ENCODE measurements at regions not wholly inside any gene's neighbourhood (a gene's known extent, or its start where the extent isn't known, plus 50 kb on each side); places are given as distances from the start of the nearest gene placed in this dataset.

- peak; percentile 12 for DNase-seq
Observed at GRCh38 chr7:12456506-12456905, 52.8 kb upstream of the VWDE start.

- peak; percentile 78 for DNase-seq
Observed at GRCh38 chr7:12458520-12459131, 55.0 kb upstream of the VWDE start.

GRCh38 chr7:12467837-12468236, 64.2 kb upstream of the VWDE start:
- no peak for DNase-seq

- no peak for DNase-seq
Observed at GRCh38 chr7:12469568-12469967, 65.9 kb upstream of the VWDE start.

GRCh38 chr7:12470930-12471329, 67.3 kb upstream of the VWDE start:
- no peak for DNase-seq

GRCh38 chr7:12474035-12474434, 70.4 kb upstream of the VWDE start:
- no peak for DNase-seq

- no peak for DNase-seq
Observed at GRCh38 chr7:12475362-12476063, 71.8 kb upstream of the VWDE start.

- no peak for DNase-seq
Observed at GRCh38 chr7:12477620-12478019, 74.0 kb upstream of the VWDE start.

GRCh38 chr7:12481722-12482121, 78.1 kb upstream of the VWDE start:
- no peak for DNase-seq

GRCh38 chr7:12485845-12486244, 82.2 kb upstream of the VWDE start:
- DNase-seq, result no peak

GRCh38 chr7:12488341-12488740, 82.2 kb upstream of the SCIN start:
- DNase-seq, result no peak

GRCh38 chr7:12490107-12490688, 80.3 kb upstream of the SCIN start:
- DNase-seq, result peak; percentile 72

GRCh38 chr7:12490940-12491339, 79.6 kb upstream of the SCIN start:
- DNase-seq, result no peak

- DNase-seq, result no peak
Observed at GRCh38 chr7:12491526-12491925, 79.0 kb upstream of the SCIN start.

GRCh38 chr7:12493407-12493806, 77.1 kb upstream of the SCIN start:
- DNase-seq, result peak; percentile 87

- DNase-seq, result peak; percentile 12
Observed at GRCh38 chr7:12493863-12494686, 76.4 kb upstream of the SCIN start.

- DNase-seq, result no peak
Observed at GRCh38 chr7:12494687-12495024, 75.9 kb upstream of the SCIN start.

GRCh38 chr7:12496901-12497674, 73.4 kb upstream of the SCIN start:
- DNase-seq, result peak; percentile 77

GRCh38 chr7:12504149-12504548, 66.4 kb upstream of the SCIN start:
- no peak for DNase-seq

- DNase-seq, result no peak
Observed at GRCh38 chr7:12508005-12508404, 62.5 kb upstream of the SCIN start.

- DNase-seq, result no peak
Observed at GRCh38 chr7:12508554-12508953, 62.0 kb upstream of the SCIN start.

- DNase-seq, result no peak
Observed at GRCh38 chr7:12517451-12517850, 53.1 kb upstream of the SCIN start.

Data from hematopoietic multipotent progenitor cell treated with erythropoietin and hydrocortisone succinate and interleukin-3 and kit ligand, for 4 days (in vitro differentiated cells).